ENCODE measurements at regions not wholly inside any gene's neighbourhood (a gene's known extent, or its start where the extent isn't known, plus 50 kb on each side); places are given as distances from the start of the nearest gene placed in this dataset.

DNA sequence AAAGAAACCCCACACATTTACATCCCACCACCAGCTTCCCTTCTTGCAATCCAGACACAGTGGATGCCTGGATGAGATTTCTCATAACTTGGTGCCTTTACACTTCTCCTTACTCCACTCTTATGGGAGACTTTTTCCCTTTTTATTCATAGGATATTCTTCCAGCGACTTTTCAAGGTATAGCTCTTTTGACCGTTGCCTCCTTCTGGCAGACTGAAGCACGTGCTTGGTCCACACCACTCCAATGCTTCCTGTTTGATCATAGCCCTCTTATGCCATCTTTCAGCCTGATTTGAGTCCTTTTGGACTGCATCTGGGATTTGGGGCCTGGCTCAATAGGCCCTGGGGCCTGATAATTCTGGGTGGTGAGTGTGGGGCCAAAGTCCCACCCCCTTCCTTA, 87.7 kb downstream of the ERCC5 start:
- no peak for DNase-seq (ENCODE audit: low spot score)

DNA sequence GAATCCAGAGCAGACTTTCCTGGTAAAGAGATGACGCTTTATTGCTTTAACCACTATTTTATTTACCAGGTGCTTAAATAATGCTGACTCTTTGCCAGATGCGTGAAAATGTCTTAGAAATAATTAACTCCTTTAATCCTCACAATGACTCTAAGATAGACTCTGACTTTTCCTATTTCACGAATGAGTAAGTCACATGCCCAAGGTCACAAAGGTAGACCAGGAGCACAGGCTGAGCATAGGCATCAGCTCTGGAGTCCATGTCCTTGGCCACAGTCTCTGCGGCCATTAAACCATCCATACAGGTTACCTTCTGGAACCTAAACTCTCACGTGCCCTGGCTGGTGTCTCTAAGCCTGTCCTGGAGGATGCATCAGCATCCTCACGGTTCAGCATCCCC, 87.3 kb downstream of the ERCC5 start:
- no peak for DNase-seq (ENCODE audit: low spot score)

DNA sequence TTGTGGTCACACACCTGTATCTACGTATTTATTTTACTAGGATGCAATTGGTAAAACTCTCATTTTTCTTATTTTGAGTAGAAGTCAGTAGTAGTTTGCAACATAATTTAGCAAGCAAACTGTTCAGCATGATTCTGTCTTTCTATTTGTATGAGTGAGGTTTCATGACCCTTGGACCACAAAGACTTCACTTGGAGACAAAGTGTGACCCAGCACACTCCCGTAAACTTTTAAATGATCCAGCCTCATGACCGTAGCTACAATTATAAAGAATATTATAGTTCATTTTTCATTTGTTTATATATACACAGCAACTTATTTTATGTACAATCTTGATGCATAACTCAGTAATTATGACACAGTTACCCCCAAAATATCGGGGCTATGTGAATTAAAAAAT, 86.5 kb downstream of the ERCC5 start:
- DNase-seq (ENCODE audit: low spot score), result no peak

DNA sequence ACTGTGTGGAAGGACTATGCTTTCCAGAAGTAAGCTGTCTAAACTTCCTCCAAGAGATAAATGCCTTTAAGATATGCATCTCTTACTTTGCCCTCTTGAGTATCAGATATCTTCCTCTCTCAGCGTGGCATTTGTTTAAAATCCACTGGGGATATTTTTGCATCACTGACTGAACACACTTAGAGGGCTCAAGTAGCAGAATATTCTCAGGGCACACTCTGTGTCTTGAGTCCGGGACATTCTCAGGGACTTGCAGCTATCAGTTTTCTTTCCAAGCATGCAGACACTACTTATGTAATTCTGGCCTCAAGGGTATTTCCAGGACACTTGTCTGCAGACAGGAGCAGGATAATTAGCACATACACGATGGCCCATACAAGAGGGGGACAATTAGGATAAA, 84.7 kb downstream of the ERCC5 start:
- no peak for DNase-seq (ENCODE audit: low spot score)

DNA sequence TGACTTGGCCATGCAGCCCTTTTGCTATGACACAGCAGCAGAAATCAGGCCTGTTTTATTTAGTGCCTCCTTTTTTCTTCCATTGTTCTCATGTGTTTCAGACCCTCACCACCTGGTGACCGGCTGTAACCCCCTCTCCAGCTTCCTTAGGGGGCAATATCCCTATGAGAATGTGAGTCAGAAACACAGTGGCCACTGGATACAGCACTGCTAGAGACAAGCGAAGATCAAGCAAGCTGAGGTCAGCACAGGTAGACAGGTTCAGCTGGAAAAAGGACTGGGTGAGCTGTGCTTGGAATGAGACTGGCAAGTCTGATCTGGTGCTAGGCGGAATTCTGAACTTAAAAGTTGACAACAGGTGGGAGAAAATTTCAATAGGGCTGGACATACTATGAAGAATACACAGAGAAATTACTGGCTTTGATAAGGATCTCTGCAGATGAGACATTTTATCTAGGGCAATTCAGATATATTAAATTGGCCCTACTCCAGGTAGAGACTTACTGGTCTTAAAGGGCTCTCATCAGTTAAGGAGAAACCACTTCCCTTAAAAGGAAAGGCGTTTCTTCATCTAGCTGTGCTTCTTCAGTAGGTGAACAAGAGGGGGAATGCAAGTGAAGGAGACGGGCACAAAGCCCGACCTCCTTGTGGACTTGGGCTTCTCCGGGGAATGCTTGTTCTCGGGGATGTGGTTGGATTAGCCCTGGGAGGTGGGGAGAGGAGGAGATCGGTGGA, 83.3 kb downstream of the ERCC5 start:
- no peak for DNase-seq (ENCODE audit: low spot score)

Data from HuH-7 (cell line).